SH-SY5Y (cell line): ENCODE measurements at regions not wholly inside any gene's neighbourhood (a gene's known extent, or its start where the extent isn't known, plus 50 kb on each side); places are given as distances from the start of the nearest gene placed in this dataset.

ENCODE experiments used
- GATA2 ChIP-seq: IDR thresholded peaks from 2 replicates; pipeline ENCODE4 v1.6.1; 2011; ENCODE audit warnings: mild to moderate bottlenecking, low read depth, low read length
- GATA3 ChIP-seq: IDR thresholded peaks from 2 replicates; pipeline ENCODE4 v1.6.1; 2011; ENCODE audit warnings: low read depth, mild to moderate bottlenecking, low read length, moderate library complexity

DNA sequence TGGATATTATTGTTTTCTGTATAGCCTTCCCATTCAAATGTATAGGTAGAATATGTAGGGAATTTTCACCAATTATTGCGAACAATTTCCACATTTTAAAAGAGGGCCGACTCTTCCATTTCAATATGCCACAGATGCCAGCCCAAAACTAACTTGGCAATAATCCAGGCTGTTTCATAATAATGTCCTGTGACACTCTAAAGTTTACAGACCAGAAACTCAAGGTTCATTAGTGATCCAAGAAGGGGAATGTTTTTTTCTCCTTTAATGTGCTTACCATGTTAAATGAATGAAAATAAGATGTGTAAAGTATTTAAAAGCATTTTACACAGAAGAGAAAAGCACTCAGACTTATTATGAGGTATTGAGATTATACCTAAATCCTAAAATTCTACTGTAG is 63.0 kb upstream of the FAM3C start:
- TF ChIP-seq GATA2 = no peak
- no peak for TF ChIP-seq GATA3
